H1 (cell line): ENCODE measurements at regions not wholly inside any gene's neighbourhood (a gene's known extent, or its start where the extent isn't known, plus 50 kb on each side); places are given as distances from the start of the nearest gene placed in this dataset.

Experiments used
- CTCF ChIA-PET: fragments of 300-600 bp; sonication (Branson Sonifier 250); formaldehyde crosslinking; loops from one replicate; lab custom pipeline; 2021; ENCODE audit not compliant: partially characterized antibody; lab: Charles Lee
- POLR2A ChIA-PET: fragments of 300-600 bp; sonication (Branson Sonifier 250); formaldehyde crosslinking; loops from one replicate; lab custom pipeline; 2021; ENCODE audit warnings: inconsistent platforms; ENCODE audit not compliant: partially characterized antibody; lab: Charles Lee
- DNase-seq, 2 experiments: peaks; one replicate each; pipeline versions ENCODE4 v3.0.0 to v3.0.0-alpha.2; 2010 to 2022; ENCODE audit warnings: low spot score in 2 of 2, low read depth in 1 of 2, mixed read lengths in 1 of 2
- FAIRE-seq: peaks from 2 replicates; lab custom pipeline; 2011; peaks lifted over from hg19 to GRCh38; lab: Jason Lieb, UNC
- H2AFZ ChIP-seq: 2 replicates; pipeline ENCODE4 v1.8.1; 2012; ENCODE audit warnings: low read length, inconsistent platforms
- H2AK5ac ChIP-seq: 2 replicates; pipeline ENCODE4 v1.6.1; 2013; ENCODE audit warnings: low read depth, low read length
- H2BK120ac ChIP-seq: replicated peaks from 2 replicates; pipeline ENCODE3; 2013; ENCODE audit warnings: low read depth, low read length, inconsistent platforms
- H2BK12ac ChIP-seq: 2 replicates; pipeline ENCODE4 v1.6.1; 2013; ENCODE audit warnings: low read depth, low read length
- H2BK15ac ChIP-seq: 2 replicates; pipeline ENCODE4 v1.6.1; 2013; ENCODE audit warnings: low read length
- H2BK20ac ChIP-seq: 2 replicates; pipeline ENCODE4 v1.6.1; 2013; ENCODE audit warnings: low read length
- H2BK5ac ChIP-seq: 2 replicates; pipeline ENCODE4 v1.6.1; 2013; ENCODE audit warnings: low read depth, low read length
- H3K14ac ChIP-seq: 2 replicates; pipeline ENCODE4 v1.6.1; 2013; ENCODE audit warnings: inconsistent platforms; ENCODE audit not compliant: insufficient read length
- H3K18ac ChIP-seq: 2 replicates; pipeline ENCODE4 v1.6.1; 2013; ENCODE audit warnings: low read length; ENCODE audit errors: extremely low read depth
- H3K23ac ChIP-seq: 2 replicates; pipeline ENCODE4 v1.6.1; 2013; ENCODE audit warnings: inconsistent platforms; ENCODE audit not compliant: insufficient read length
- H3K23me2 ChIP-seq: 2 replicates; pipeline ENCODE4 v1.6.1; 2013; ENCODE audit warnings: low read depth, low read length
- H3K27ac ChIP-seq: 2 replicates; pipeline ENCODE4 v1.6.1; 2011; ENCODE audit warnings: low read depth, low read length, inconsistent platforms
- H3K27me3 ChIP-seq, 4 experiments: replicated peaks in 1 of 4; 1 replicate in 1 of 4; 2 replicates in 3 of 4; pipeline versions ENCODE4 v1.6.1 to v1.8.1; 2011 to 2013; ENCODE audit warnings: low read length in 3 of 4, mild to moderate bottlenecking in 3 of 4, inconsistent platforms in 2 of 4, mixed read lengths in 2 of 4, moderate library complexity in 1 of 4; ENCODE audit not compliant: control insufficient read depth in 3 of 4, insufficient read depth in 3 of 4; ENCODE audit errors: extremely low read depth in 1 of 4
- H3K36me3 ChIP-seq, 4 experiments: 2 replicates each; pipeline versions ENCODE4 v1.6.1 to v1.8.1; 2011 to 2013; ENCODE audit warnings: mild to moderate bottlenecking in 4 of 4, low read length in 3 of 4, moderate library complexity in 2 of 4, control low read depth in 1 of 4, inconsistent platforms in 1 of 4; ENCODE audit not compliant: insufficient read depth in 4 of 4, control insufficient read depth in 2 of 4
- H3K4ac ChIP-seq: replicated peaks from 2 replicates; pipeline ENCODE3; 2013; ENCODE audit warnings: low read length, low read depth, mixed read lengths, inconsistent platforms; ENCODE audit not compliant: insufficient read length
- H3K4me1 ChIP-seq, 4 experiments: replicated peaks in 1 of 4; 1 replicate in 1 of 4; 2 replicates in 3 of 4; pipeline versions ENCODE4 v1.6.1 to v1.8.1; 2011 to 2013; ENCODE audit warnings: low read length in 3 of 4, inconsistent platforms in 2 of 4, mixed read lengths in 1 of 4; ENCODE audit not compliant: insufficient read depth in 4 of 4, control insufficient read depth in 3 of 4
- H3K4me2 ChIP-seq, 2 experiments: 2 replicates each; pipeline versions ENCODE4 v1.6.1 to v1.8.1; 2011 to 2013; ENCODE audit warnings: low read depth in 2 of 2, low read length in 2 of 2, control low read depth in 1 of 2, inconsistent platforms in 1 of 2, mild to moderate bottlenecking in 1 of 2; ENCODE audit not compliant: insufficient read depth in 1 of 2
- H3K4me3 ChIP-seq, 4 experiments: fragments of 200-600, 300-600 bp in 1 of 4; sonication (generic), shearing (Covaris generic), sonication (Bioruptor Twin) in 1 of 4; 2 replicates each; pipeline versions ENCODE4 v1.5.1 to v1.8.1; 2011 to 2016; ENCODE audit warnings: low read length in 4 of 4, low read depth in 3 of 4, control low read depth in 2 of 4, inconsistent platforms in 2 of 4, mild to moderate bottlenecking in 2 of 4, mixed read lengths in 1 of 4, moderate library complexity in 1 of 4; ENCODE audit not compliant: insufficient read depth in 2 of 4; ENCODE audit errors: extremely low read depth in 1 of 4
- H3K56ac ChIP-seq: replicated peaks from 2 replicates; pipeline ENCODE3; 2013; ENCODE audit warnings: low read depth, mild to moderate bottlenecking, mixed read lengths, low read length, inconsistent platforms; ENCODE audit not compliant: insufficient read length
- H3K79me1 ChIP-seq: 2 replicates; pipeline ENCODE4 v1.6.1; 2013; ENCODE audit warnings: low read depth, low read length, control low read depth
- H3K79me2 ChIP-seq, 2 experiments: 2 replicates each; pipeline versions ENCODE4 v1.6.1 to v1.8.1; 2012 to 2013; ENCODE audit warnings: low read length in 2 of 2, mild to moderate bottlenecking in 2 of 2, inconsistent platforms in 1 of 2; ENCODE audit not compliant: insufficient read depth in 2 of 2, control insufficient read depth in 1 of 2
- H3K9ac ChIP-seq, 4 experiments: replicated peaks in 1 of 4; 1 replicate in 1 of 4; 2 replicates in 3 of 4; pipeline versions ENCODE4 v1.6.1 to v1.8.1; 2011 to 2013; ENCODE audit warnings: low read depth in 3 of 4, low read length in 3 of 4, control low read depth in 2 of 4, mild to moderate bottlenecking in 2 of 4, moderate library complexity in 2 of 4, inconsistent platforms in 1 of 4; ENCODE audit errors: extremely low read depth in 1 of 4
- H3K9me3 ChIP-seq, 2 experiments: 2 replicates each; pipeline versions ENCODE4 v1.6.1 to v1.8.1; 2012 to 2013; ENCODE audit warnings: mild to moderate bottlenecking in 2 of 2, moderate library complexity in 2 of 2, control low read depth in 1 of 2, inconsistent platforms in 1 of 2, low read depth in 1 of 2, low read length in 1 of 2, mixed read lengths in 1 of 2; ENCODE audit not compliant: insufficient read depth in 2 of 2
- H4K20me1 ChIP-seq, 2 experiments: replicated peaks in 1 of 2; 2 replicates each; pipeline versions ENCODE3 to v1.8.1; 2011 to 2013; ENCODE audit warnings: inconsistent platforms in 2 of 2, low read length in 2 of 2, mild to moderate bottlenecking in 1 of 2; ENCODE audit not compliant: insufficient read depth in 2 of 2, control insufficient read depth in 1 of 2
- H4K5ac ChIP-seq: 2 replicates; pipeline ENCODE4 v1.6.1; 2013; ENCODE audit warnings: low read length, low read depth, mixed read lengths, inconsistent platforms; ENCODE audit not compliant: insufficient read length
- H4K8ac ChIP-seq: 2 replicates; pipeline ENCODE4 v1.8.0; 2013; ENCODE audit warnings: mild to moderate bottlenecking, moderate library complexity, low read length, inconsistent platforms; ENCODE audit not compliant: insufficient read depth; ENCODE audit errors: extremely low read depth
- H4K91ac ChIP-seq: replicated peaks from 2 replicates; pipeline ENCODE3; 2013; ENCODE audit warnings: low read length, mixed read lengths, inconsistent platforms; ENCODE audit not compliant: insufficient read length
- CBX5 ChIP-seq: fragments of 300-800, 300-1000 bp; sonication (generic); IDR thresholded peaks from 2 replicates; pipeline ENCODE4 v1.7.1; 2016; ENCODE audit warnings: antibody characterized with exemption, low read length, low read depth
- CEBPB ChIP-seq: IDR thresholded peaks from 2 replicates; pipeline ENCODE4 v1.6.1; 2012; ENCODE audit warnings: low read depth, low read length
- CTBP2 ChIP-seq: IDR thresholded peaks from 2 replicates; pipeline ENCODE4 v1.7.0; 2011; ENCODE audit warnings: borderline replicate concordance, mild to moderate bottlenecking, moderate library complexity, mixed read lengths, low read length; ENCODE audit not compliant: insufficient read depth, insufficient read length
- EP300 ChIP-seq, 2 experiments: IDR thresholded peaks; 1 replicate in 1 of 2; 2 replicates in 1 of 2; pipeline ENCODE4 v1.6.1; 2011 to 2012; ENCODE audit warnings: low read depth in 2 of 2, low read length in 2 of 2, mild to moderate bottlenecking in 2 of 2, borderline replicate concordance in 1 of 2, inconsistent platforms in 1 of 2, moderate library complexity in 1 of 2
- FOSL1 ChIP-seq: IDR thresholded peaks from 2 replicates; pipeline ENCODE4 v1.6.1; 2011; ENCODE audit warnings: mild to moderate bottlenecking, low read depth, low read length, moderate library complexity; ENCODE audit not compliant: insufficient read depth
- KDM1A ChIP-seq: fragments of 200-600, 300-600 bp; sonication (generic); IDR thresholded peaks from 2 replicates; pipeline ENCODE4 v1.7.1; 2016; ENCODE audit warnings: mild to moderate bottlenecking, low read length, borderline replicate concordance
- MAFK ChIP-seq: IDR thresholded peaks from 2 replicates; pipeline ENCODE4 v1.6.1; 2012; ENCODE audit warnings: low read depth, mild to moderate bottlenecking, improper control_type of control experiment, low read length
- POLR2AphosphoS5 ChIP-seq: IDR thresholded peaks from 2 replicates; pipeline ENCODE4 v1.6.1; 2011; ENCODE audit warnings: low read depth, low read length
- WGBS, 2 experiments: shearing (Covaris generic) in 1 of 2; methylation state at CpG; one replicate each; pipeline versions ENCODE4 v1.1.6 to v1.1.7; 2013 to 2015; ENCODE audit warnings: low lambda C conversion rate in 2 of 2, mixed read lengths in 2 of 2, inconsistent platforms in 1 of 2, low coverage in 1 of 2, missing lambda C conversion rate in 1 of 2; ENCODE audit not compliant: insufficient replicate concordance in 2 of 2, insufficient coverage in 1 of 2, insufficient read length in 1 of 2; ENCODE audit errors: extremely low coverage in 1 of 2, missing lambda C conversion rate in 1 of 2; 5-methylcytosine and 5-hydroxymethylcytosine counted together

DNA sequence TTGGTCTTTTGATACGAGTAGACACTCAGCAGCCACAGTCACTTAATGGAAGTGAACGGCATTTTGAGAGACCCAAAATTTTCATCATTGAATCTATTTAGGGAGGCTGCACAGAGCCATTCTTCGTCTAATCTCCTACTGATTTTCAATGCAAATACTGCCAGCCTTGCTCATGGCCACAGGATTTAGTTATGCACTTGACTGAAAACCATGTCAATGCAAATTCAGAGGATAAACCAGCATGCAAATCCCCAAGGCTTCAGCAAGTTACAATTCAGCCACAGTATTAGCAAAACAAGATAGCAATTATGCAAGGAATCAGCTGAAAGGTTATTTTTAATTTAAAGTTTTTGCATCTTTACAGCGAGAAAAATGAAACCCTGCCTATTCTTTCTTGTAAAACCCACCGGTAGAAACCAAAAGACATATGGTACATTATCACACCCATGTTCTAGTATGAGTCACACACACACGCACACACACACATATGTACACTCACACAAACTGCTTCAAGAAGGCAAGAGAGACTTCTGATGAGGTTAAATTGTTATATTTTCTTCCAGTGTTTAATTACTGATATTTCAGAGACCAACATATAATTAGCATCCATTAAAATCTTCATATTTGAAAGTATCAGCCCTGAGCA lies 985.3 kb upstream of the FLRT2 start:
- Histone ChIP-seq H3K27ac (no peak overlapping the region), H3K4me3 (no peak overlapping the region)
- FAIRE-seq, result no peak

More for the DNA sequence above, 985.3 kb upstream of the FLRT2 start:
- Histone ChIP-seq H3K36me3 (no peaks in the 10 kb centered on the region), H2AK5ac (no peak overlapping the region), H2BK12ac (no peak overlapping the region), H3K18ac (no peak overlapping the region), H2BK5ac (no peak overlapping the region), H2BK120ac (no peak overlapping the region), H3K4me2 (peak overlapping the region in 1 of 2 experiments; percentile 43; a peak in 3 of 4 replicates), H3K4me1 (peaks cover 0 to 4% (median 3%) of the 10 kb centered on the region in 4 experiments; a peak in 4 of 7 replicates), H3K9ac (no peak overlapping the region), H3K56ac (no peak overlapping the region), H3K23me2 (no peaks in the 10 kb centered on the region), H3K9me3 (no peaks in the 10 kb centered on the region), H2BK15ac (no peak overlapping the region), H3K23ac (no peak overlapping the region), H3K4ac (no peak overlapping the region), H3K79me1 (no peaks in the 10 kb centered on the region), H3K14ac (no peak overlapping the region), H4K5ac (no peak overlapping the region), H4K8ac (no peak overlapping the region), H2BK20ac (no peak overlapping the region), H2AFZ (no peak overlapping the region), H4K20me1 (no peaks in the 10 kb centered on the region), H4K91ac (no peak overlapping the region), H3K27me3 (no peaks in the 10 kb centered on the region), H3K79me2 (no peaks in the 10 kb centered on the region)
- TF ChIP-seq EP300 (IDR thresholded peaks at IDR 0.05; ENCODE audit: borderline replicate concordance in 1 of 2, low read depth in 2 of 2, low read length in 2 of 2) (no peak), POLR2AphosphoS5 (no peak), FOSL1 (no peak), CTBP2 (no peak), CEBPB (no peak), CBX5 (no peak), KDM1A (no peak), MAFK (no peak)
- 45% methylated on average over 6 of the region's 6 CpGs; no CpG with 5 or more reads in 1 of the 2 experiments for WGBS, 2 experiments
- ChIA-PET CTCF (interaction anchor here (1.0 kb wide), 1 partner anchor 169 kb away, joined by 3 read pairs; no protein-coding TSS in a partner anchor), POLR2A (no interaction called here)
- no peak for DNase-seq
